HL-60 (cell line): ENCODE measurements at regions not wholly inside any gene's neighbourhood (a gene's known extent, or its start where the extent isn't known, plus 50 kb on each side); places are given as distances from the start of the nearest gene placed in this dataset.
A peak's percentile ranks its signal among the peaks of the same experiment; 100 is the strongest.
"Not testable (repeated sequence)": the region's sequence is repeated elsewhere in the genome, so short reads cannot be mapped to it uniquely, and the experiment has no call there.

ENCODE experiments used
- DNase-seq, 2 experiments: peaks; one replicate each; pipeline ENCODE4 v3.0.0-alpha.2; 2010 to 2020; ENCODE audit warnings: low read depth in 1 of 2, low spot score in 1 of 2
- H3K27ac ChIP-seq: fragments of 250-450 bp; sonication (Bioruptor Pico); replicated peaks from 2 replicates; pipeline ENCODE4 v1.5.1; 2020; ENCODE audit warnings: mild to moderate bottlenecking, moderate library complexity
- H3K27me3 ChIP-seq: fragments of 250-450 bp; sonication (Bioruptor Pico); 2 replicates; pipeline ENCODE4 v1.5.1; 2021; ENCODE audit warnings: mild to moderate bottlenecking, moderate library complexity; ENCODE audit not compliant: insufficient read depth, poor library complexity, severe bottlenecking
- H3K4me3 ChIP-seq: replicated peaks from 2 replicates; pipeline ENCODE4 v1.5.1; 2011; ENCODE audit warnings: mild to moderate bottlenecking, control low read depth, low read length; ENCODE audit not compliant: insufficient read depth
- GABPA ChIP-seq: IDR thresholded peaks from 2 replicates; pipeline ENCODE4 v1.6.1; 2012; ENCODE audit warnings: low read depth
- POLR2AphosphoS5 ChIP-seq: IDR thresholded peaks from 2 replicates; pipeline ENCODE4 v1.6.1; 2012; ENCODE audit warnings: low read depth
- SPI1 ChIP-seq: IDR thresholded peaks from 2 replicates; pipeline ENCODE4 v1.6.1; 2012; ENCODE audit warnings: low read depth, mild to moderate bottlenecking, borderline replicate concordance
- TF ChIP-seq, protein P1 (sequence below): IDR thresholded peaks from one replicate; pipeline ENCODE4 v1.5.1; 2011; ENCODE audit warnings: low read length, control low read depth, inconsistent platforms; ENCODE audit not compliant: insufficient read depth
- TF ChIP-seq, protein P2 (sequence below): IDR thresholded peaks from 2 replicates; pipeline ENCODE4 v1.6.1; 2012; ENCODE audit warnings: low read depth; ENCODE audit not compliant: insufficient replicate concordance

GRCh38 chr13:32838945-32839344 lies 177.3 kb upstream of the KL start:
- H3K27ac ChIP-seq = no peak overlapping the region
- TF ChIP-seq, protein P1, sequence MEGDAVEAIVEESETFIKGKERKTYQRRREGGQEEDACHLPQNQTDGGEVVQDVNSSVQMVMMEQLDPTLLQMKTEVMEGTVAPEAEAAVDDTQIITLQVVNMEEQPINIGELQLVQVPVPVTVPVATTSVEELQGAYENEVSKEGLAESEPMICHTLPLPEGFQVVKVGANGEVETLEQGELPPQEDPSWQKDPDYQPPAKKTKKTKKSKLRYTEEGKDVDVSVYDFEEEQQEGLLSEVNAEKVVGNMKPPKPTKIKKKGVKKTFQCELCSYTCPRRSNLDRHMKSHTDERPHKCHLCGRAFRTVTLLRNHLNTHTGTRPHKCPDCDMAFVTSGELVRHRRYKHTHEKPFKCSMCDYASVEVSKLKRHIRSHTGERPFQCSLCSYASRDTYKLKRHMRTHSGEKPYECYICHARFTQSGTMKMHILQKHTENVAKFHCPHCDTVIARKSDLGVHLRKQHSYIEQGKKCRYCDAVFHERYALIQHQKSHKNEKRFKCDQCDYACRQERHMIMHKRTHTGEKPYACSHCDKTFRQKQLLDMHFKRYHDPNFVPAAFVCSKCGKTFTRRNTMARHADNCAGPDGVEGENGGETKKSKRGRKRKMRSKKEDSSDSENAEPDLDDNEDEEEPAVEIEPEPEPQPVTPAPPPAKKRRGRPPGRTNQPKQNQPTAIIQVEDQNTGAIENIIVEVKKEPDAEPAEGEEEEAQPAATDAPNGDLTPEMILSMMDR = no peak
- TF ChIP-seq SPI1 (no peak), GABPA (no peak)
- TF ChIP-seq, protein P2, sequence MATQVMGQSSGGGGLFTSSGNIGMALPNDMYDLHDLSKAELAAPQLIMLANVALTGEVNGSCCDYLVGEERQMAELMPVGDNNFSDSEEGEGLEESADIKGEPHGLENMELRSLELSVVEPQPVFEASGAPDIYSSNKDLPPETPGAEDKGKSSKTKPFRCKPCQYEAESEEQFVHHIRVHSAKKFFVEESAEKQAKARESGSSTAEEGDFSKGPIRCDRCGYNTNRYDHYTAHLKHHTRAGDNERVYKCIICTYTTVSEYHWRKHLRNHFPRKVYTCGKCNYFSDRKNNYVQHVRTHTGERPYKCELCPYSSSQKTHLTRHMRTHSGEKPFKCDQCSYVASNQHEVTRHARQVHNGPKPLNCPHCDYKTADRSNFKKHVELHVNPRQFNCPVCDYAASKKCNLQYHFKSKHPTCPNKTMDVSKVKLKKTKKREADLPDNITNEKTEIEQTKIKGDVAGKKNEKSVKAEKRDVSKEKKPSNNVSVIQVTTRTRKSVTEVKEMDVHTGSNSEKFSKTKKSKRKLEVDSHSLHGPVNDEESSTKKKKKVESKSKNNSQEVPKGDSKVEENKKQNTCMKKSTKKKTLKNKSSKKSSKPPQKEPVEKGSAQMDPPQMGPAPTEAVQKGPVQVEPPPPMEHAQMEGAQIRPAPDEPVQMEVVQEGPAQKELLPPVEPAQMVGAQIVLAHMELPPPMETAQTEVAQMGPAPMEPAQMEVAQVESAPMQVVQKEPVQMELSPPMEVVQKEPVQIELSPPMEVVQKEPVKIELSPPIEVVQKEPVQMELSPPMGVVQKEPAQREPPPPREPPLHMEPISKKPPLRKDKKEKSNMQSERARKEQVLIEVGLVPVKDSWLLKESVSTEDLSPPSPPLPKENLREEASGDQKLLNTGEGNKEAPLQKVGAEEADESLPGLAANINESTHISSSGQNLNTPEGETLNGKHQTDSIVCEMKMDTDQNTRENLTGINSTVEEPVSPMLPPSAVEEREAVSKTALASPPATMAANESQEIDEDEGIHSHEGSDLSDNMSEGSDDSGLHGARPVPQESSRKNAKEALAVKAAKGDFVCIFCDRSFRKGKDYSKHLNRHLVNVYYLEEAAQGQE = no peak
- no peak overlapping the region for H3K4me3 ChIP-seq
- H3K27me3 ChIP-seq = no peaks in the 10 kb centered on the region
- DNase-seq = no peak

DNA sequence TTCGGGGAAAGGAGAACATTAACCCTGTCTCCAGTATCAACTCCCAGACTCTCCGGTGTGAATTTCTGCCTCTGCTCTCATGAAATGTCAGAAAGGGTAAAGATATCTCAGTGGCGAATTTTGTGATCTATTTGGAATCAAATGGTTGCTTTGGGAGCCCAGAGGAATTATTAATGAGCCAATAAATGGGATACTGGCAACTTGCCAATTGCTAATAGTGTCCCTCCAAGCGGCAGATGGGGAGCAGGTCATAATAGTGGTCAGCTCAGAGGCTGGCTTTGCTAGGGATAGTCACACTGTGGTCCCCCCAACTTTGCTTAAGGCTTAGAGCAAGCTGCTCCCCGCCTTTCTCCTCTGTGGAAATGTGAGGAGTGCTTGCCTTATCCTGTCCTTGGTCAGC lies 176.1 kb upstream of the KL start:
- TF ChIP-seq POLR2AphosphoS5 (no peak), GABPA (no peak), SPI1 (no peak)
- TF ChIP-seq, protein P2 = no peak
- TF ChIP-seq, protein P1 = no peak
- DNase-seq = no peak
- Histone ChIP-seq H3K27me3 (no peaks in the 10 kb centered on the region), H3K27ac (no peak overlapping the region), H3K4me3 (no peak overlapping the region)

DNA sequence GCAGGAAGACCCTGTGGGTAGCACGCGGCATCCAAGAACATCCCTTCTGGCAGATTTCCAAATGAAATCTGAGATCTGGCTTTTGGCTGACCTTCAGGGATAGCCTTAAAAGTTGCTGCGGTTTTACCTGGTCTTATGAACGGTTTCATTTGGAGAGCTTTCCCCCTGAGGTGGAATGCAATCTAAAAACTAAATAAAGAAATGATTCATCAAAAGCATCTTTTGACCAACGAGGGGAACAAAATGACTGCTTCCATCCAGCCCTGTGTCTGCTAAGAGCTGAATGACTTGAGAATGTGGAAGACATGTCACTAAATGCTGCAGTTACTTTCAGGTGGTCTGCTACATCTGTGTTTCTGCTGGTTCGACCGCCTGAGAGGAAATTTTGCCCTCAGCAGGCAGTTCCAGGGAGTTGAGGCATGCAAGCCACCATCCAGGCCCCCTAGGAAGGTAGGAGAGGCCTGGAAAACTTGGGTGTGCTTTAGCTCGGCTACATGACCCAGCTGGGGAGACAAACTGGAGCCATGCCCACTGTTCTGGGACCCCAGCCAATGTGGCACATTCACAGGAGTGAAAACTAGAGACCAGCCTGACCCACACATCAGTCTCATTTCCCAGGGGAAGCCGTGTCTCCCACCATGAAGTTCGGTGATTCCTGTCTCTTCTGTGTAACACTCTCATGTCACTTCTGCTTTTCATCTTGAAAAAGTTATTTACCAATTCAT lies 175.1 kb upstream of the KL start:
- TF ChIP-seq SPI1 (peak; percentile 63; the same call in 1 of the 2 replicates), GABPA (no peak)
- H3K27me3 ChIP-seq = no peaks in the 10 kb centered on the region
- no peak overlapping the region for H3K27ac ChIP-seq
- no peak for DNase-seq
- no peak overlapping the region for H3K4me3 ChIP-seq

DNA sequence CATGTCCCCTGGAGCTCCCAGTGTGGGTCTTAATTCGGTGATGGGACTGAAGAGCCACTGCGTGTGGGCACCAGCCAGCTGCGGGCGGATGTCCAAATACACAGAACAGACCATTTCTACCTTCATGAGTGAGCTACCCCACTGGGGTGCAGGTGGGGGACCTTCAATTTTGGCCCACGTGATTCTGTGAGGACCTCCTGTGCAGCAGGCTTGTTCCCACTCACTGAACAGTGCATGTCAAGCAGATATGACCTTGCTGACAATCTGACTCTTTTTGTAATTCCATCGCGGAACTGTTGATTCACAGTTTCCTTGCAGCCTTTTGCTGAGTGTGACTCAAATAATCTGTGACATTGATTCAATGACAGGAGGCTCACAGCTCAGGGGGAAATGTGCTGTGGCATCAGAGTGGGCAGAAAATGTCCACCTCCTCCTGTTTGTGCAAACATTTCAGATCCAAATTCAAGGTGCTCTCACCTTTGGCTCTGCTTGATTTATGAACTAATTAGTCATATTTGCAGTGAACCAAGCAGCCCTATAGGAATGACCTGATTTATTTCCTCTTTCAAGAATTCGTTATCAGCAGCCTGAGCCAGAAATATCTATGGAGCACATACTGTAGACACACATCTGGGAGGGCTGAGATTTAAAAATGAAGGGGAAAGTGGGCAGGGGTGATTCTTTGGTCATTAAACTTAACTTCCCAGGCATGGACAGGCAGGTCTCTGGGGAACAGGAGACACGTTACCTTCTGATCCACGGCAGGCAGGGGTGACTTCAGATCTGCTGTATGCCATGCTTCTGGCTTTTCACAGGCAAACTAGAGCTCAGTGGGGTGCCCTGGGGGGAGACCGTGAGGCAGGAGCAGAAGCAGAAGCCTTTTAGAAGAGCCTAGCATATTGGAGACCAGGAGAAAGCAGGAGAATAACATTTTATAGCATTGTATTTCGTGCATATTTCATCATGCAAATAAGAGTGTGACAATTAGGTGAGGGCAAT lies 170.0 kb upstream of the KL start:
- H3K27ac ChIP-seq = no peak overlapping the region
- no peaks in the 10 kb centered on the region for H3K27me3 ChIP-seq
- H3K4me3 ChIP-seq = no peak overlapping the region
- TF ChIP-seq POLR2AphosphoS5 (no peak), GABPA (no peak), SPI1 (no peak)
- TF ChIP-seq, protein P1 = no peak
- TF ChIP-seq, protein P2 = no peak
- DNase-seq = no peak

DNA sequence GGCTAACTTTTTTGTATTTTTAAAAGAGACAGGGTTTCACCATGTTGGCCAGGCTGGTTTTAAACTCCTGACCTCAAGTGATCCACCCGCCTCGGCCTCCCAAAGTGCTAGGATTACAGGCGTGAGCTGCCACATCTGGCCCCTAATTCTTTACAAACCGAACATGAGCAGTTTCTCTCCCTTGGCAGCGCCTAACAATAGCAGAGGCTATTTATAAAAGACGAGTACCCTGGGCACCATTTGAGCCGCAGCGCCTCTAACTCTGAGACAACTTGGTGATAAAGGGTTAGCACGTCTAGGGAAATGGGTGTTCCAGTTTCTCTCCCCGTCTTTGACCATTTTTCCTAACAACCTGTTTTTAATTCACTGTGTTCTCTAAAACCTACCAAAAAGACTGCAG lies 168.2 kb upstream of the KL start:
- H3K27me3 ChIP-seq, DNase-seq, H3K4me3 ChIP-seq, H3K27ac ChIP-seq: not testable (repeated sequence)
